Smooth muscle cell (in vitro differentiated cells): ENCODE measurements at regions not wholly inside any gene's neighbourhood (a gene's known extent, or its start where the extent isn't known, plus 50 kb on each side); places are given as distances from the start of the nearest gene placed in this dataset.
A peak's percentile ranks its signal among the peaks of the same experiment; 100 is the strongest.

ENCODE experiments used
- DNase-seq: peaks from one replicate; lab custom pipeline; 2025; ENCODE audit not compliant: unreplicated experiment; lab: John Stamatoyannopoulos, UW
- H2AFZ ChIP-seq: fragments of 200-600 bp; sonication (generic); 2 replicates; pipeline ENCODE4 v1.6.0; 2016; ENCODE audit warnings: antibody characterized with exemption, low read depth, mild to moderate bottlenecking
- H3F3A ChIP-seq: fragments of 200-600 bp; sonication (generic); 2 replicates; pipeline ENCODE4 v1.6.0; 2017; ENCODE audit warnings: antibody characterized with exemption, low read depth
- H3K27ac ChIP-seq: fragments of 200-600 bp; sonication (generic); 2 replicates; pipeline ENCODE4 v1.5.1; 2016; ENCODE audit warnings: low read depth, mild to moderate bottlenecking
- H3K27me3 ChIP-seq: fragments of 200-600 bp; sonication (generic); 2 replicates; pipeline ENCODE4 v1.6.1; 2016; ENCODE audit warnings: low read depth, mild to moderate bottlenecking
- H3K36me3 ChIP-seq: fragments of 200-600 bp; sonication (generic); 2 replicates; pipeline ENCODE4 v1.5.1; 2016; ENCODE audit warnings: low read depth
- H3K4me1 ChIP-seq: fragments of 200-600 bp; sonication (generic); 2 replicates; pipeline ENCODE4 v1.5.1; 2016; ENCODE audit warnings: low read depth
- H3K4me2 ChIP-seq: fragments of 200-600 bp; sonication (generic); 2 replicates; pipeline ENCODE4 v1.6.0; 2016; ENCODE audit warnings: mild to moderate bottlenecking
- H3K4me3 ChIP-seq: fragments of 200-600 bp; sonication (generic); 2 replicates; pipeline ENCODE4 v1.5.1; 2016; ENCODE audit warnings: mild to moderate bottlenecking
- H3K79me2 ChIP-seq: fragments of 200-600 bp; sonication (generic); 2 replicates; pipeline ENCODE4 v1.6.0; 2016; ENCODE audit warnings: low read depth, mild to moderate bottlenecking
- H3K9ac ChIP-seq: fragments of 200-600 bp; sonication (generic); 2 replicates; pipeline ENCODE4 v1.6.0; 2016; ENCODE audit warnings: low read depth
- H3K9me3 ChIP-seq: fragments of 200-600 bp; sonication (generic); replicated peaks from 2 replicates; pipeline ENCODE4 v1.5.1; 2016; ENCODE audit warnings: low read depth
- H4K20me1 ChIP-seq: fragments of 200-600 bp; sonication (generic); 2 replicates; pipeline ENCODE4 v1.6.0; 2016; ENCODE audit warnings: low read depth
- whole genome bisulfite sequencing: methylation state at CpG from one replicate; pipeline ENCODE4 v1.1.7; 2016; ENCODE audit warnings: low lambda C conversion rate; 5-methylcytosine and 5-hydroxymethylcytosine counted together
- TF ChIP-seq, protein P1 (sequence below): fragments of 200-600 bp; sonication (generic); IDR thresholded peaks from 2 replicates; pipeline ENCODE4 v1.5.1; 2017; ENCODE audit warnings: borderline replicate concordance, mild to moderate bottlenecking, antibody characterized with exemption; ENCODE audit not compliant: insufficient read depth, poor library complexity, severe bottlenecking

DNA sequence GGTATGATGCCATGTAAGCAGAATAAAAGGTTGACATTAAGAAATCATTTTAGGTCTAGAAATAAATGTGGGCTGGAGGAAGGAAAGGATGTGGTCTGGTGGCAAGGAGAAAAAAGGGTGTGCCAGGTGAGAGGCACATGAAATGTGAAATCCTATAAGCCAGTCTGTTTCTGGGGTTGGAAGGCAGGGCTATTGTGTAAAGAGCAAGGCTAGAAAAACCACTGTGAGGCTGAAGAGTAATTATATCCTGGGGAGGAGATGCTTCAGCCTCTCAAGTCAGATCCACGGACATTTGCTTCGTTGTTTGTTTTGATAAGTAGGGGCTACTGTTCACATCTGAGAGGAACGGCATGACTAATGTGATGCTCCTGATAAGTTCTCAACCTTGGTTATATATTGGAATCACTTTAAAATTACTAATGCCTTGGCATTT is 77.5 kb upstream of the CTSC start:
- Histone ChIP-seq H3F3A (peaks cover 18% of the 10 kb centered on the region), H3K36me3 (no peaks in the 10 kb centered on the region), H4K20me1 (no peaks in the 10 kb centered on the region), H3K4me3 (no peak overlapping the region), H3K9ac (no peak overlapping the region), H3K9me3 (no peaks in the 10 kb centered on the region), H3K27me3 (no peaks in the 10 kb centered on the region), H2AFZ (no peak overlapping the region), H3K79me2 (no peaks in the 10 kb centered on the region), H3K27ac (no peak overlapping the region), H3K4me1 (peaks cover 7% of the 10 kb centered on the region), H3K4me2 (peak overlapping the region; percentile 20)
- DNase-seq: no peak
- WGBS: 27% methylated on average over 3 of the region's 3 CpGs
- TF ChIP-seq, protein P1, sequence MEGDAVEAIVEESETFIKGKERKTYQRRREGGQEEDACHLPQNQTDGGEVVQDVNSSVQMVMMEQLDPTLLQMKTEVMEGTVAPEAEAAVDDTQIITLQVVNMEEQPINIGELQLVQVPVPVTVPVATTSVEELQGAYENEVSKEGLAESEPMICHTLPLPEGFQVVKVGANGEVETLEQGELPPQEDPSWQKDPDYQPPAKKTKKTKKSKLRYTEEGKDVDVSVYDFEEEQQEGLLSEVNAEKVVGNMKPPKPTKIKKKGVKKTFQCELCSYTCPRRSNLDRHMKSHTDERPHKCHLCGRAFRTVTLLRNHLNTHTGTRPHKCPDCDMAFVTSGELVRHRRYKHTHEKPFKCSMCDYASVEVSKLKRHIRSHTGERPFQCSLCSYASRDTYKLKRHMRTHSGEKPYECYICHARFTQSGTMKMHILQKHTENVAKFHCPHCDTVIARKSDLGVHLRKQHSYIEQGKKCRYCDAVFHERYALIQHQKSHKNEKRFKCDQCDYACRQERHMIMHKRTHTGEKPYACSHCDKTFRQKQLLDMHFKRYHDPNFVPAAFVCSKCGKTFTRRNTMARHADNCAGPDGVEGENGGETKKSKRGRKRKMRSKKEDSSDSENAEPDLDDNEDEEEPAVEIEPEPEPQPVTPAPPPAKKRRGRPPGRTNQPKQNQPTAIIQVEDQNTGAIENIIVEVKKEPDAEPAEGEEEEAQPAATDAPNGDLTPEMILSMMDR: no peak

DNA sequence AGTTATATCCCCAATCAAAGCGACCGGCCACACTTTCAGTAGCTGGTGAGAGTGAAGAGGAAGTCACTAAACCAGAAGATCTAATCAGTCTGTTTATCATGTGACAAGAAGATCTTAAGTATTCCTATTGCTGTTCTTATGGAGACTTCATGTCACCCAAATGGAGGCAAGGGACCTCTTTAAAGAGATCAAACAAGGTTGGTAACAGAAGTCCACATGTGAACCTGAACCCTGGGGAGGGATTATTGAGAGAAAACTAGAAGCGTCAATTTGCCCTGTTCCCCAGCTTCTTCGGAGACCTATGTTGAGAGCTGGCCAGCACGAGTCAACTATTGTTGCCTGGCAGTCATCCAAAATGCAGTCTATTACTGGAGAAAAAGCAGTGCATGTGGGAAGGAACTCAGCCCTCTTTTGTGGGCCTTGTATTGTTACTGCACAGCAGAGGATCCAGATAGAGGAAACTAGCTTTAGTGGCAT is 76.9 kb upstream of the CTSC start:
- WGBS: 25% methylated on average over 5 of the region's 5 CpGs
- no peaks in the 10 kb centered on the region for H3K9me3 ChIP-seq
- H2AFZ ChIP-seq: no peak overlapping the region
- peak overlapping the region; percentile 20 for H3K4me2 ChIP-seq
- no peak overlapping the region for H3K27ac ChIP-seq
- TF ChIP-seq, protein P1: no peak
- no peaks in the 10 kb centered on the region for H3K36me3 ChIP-seq
- H3K27me3 ChIP-seq: no peaks in the 10 kb centered on the region
- H4K20me1 ChIP-seq: no peaks in the 10 kb centered on the region
- no peak overlapping the region for H3K4me3 ChIP-seq
- no peak overlapping the region for H3K9ac ChIP-seq
- peaks cover 12% of the 10 kb centered on the region for H3F3A ChIP-seq
- no peaks in the 10 kb centered on the region for H3K79me2 ChIP-seq
- DNase-seq: no peak
- peaks cover 7% of the 10 kb centered on the region for H3K4me1 ChIP-seq

DNA sequence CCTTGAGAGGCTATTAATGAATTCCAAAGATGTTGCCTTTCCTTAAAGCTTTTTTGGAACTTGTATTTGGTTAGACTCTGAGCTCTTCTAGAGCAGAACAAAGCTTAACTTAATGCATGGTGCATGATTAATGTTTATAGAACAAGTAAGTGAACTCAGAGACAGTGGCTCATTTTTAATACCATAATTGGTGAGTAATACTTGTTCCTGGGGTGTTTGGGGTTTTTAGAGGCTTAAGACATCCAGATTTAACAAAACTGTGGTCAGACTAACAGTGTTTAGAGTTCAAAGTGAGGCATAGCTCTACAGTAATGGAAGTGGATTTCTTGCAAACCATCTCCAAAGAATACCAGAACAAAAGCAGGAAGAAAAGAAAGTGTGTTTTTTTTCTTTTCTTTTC is 73.7 kb upstream of the CTSC start:
- H3K27me3 ChIP-seq: no peaks in the 10 kb centered on the region
- no peak overlapping the region for H3K9ac ChIP-seq
- no peak overlapping the region for H2AFZ ChIP-seq
- no peaks in the 10 kb centered on the region for H3K79me2 ChIP-seq
- no peaks in the 10 kb centered on the region for H3K36me3 ChIP-seq
- peaks cover 7% of the 10 kb centered on the region for H3F3A ChIP-seq
- H3K4me2 ChIP-seq: peak overlapping the region; percentile 2
- H3K4me1 ChIP-seq: peaks cover 7% of the 10 kb centered on the region
- TF ChIP-seq, protein P1: no peak
- no peaks in the 10 kb centered on the region for H3K9me3 ChIP-seq
- H3K4me3 ChIP-seq: no peak overlapping the region
- peak overlapping the region; percentile 68 for H3K27ac ChIP-seq
- H4K20me1 ChIP-seq: no peaks in the 10 kb centered on the region
- DNase-seq: no peak

DNA sequence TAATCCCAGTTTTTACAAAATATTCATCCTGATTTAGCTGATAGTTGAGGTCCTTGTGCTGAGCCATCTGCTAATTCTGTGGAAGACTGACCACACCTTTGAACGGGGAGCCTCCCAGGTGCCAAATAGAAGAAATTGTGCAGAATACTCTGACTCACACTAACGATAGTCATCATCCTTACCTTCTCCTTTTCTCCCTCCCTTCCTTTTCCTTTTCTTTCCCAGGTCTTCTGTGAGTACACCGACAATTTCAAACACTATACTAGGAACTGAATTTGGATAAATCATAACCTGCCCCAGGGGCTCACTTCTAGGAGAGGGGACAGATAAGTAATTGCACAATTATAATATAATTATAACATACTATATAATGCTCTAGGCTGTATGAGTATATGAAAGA is 73.1 kb upstream of the CTSC start:
- Histone ChIP-seq H3K9ac (no peak overlapping the region), H3K79me2 (no peaks in the 10 kb centered on the region), H3K36me3 (no peaks in the 10 kb centered on the region), H3K9me3 (no peaks in the 10 kb centered on the region), H3K4me2 (peak overlapping the region; percentile 2), H3K4me1 (peaks cover 7% of the 10 kb centered on the region), H4K20me1 (no peaks in the 10 kb centered on the region), H3K27ac (peak overlapping the region; percentile 68), H3F3A (peaks cover 7% of the 10 kb centered on the region), H3K4me3 (no peak overlapping the region), H3K27me3 (no peaks in the 10 kb centered on the region), H2AFZ (no peak overlapping the region)
- TF ChIP-seq, protein P1: no peak
- 69% methylated on average over 3 of the region's 3 CpGs for WGBS
- DNase-seq: no peak
